ENCODE measurements at regions not wholly inside any gene's neighbourhood (a gene's known extent, or its start where the extent isn't known, plus 50 kb on each side); places are given as distances from the start of the nearest gene placed in this dataset.

DNA sequence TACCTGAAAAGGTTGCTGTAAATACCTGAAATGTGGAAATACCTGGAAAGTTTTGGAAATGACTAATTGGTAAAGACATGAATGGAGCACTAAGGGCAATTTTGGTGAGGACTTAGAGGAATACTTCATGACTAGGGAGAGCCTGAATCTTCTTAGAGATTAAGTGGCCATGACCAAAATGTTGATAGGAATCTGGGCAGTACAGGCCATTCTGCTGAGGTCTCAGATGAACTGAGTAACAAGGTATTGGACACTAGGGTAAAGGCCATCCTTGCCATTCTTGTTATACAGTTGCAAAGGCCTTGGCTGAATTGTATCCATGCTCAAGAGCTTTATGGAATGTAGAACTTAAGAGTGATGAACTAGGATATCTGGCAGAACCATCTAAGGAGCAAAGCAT, 742.9 kb upstream of the RAB6C start:
- Histone ChIP-seq H3K4me3 (no peak overlapping the region), H3K4me1 (replicated peaks in 1 of 2; ENCODE audit: control insufficient read depth in 2 of 2, insufficient read depth in 2 of 2, low read length in 2 of 2) (no peaks in the 10 kb centered on the region), H3K9me3 (replicated peaks; ENCODE audit: control insufficient read depth, insufficient read depth, low read depth, low read length) (no peaks in the 10 kb centered on the region), H3K79me2 (ENCODE audit: control insufficient read depth, insufficient read depth, low read length) (no peaks in the 10 kb centered on the region), H3K9ac (ENCODE audit: insufficient read depth in 1 of 2, low read depth in 2 of 2, low read length in 2 of 2) (no peak overlapping the region), H4K20me1 (replicated peaks; ENCODE audit: control insufficient read depth, insufficient read depth, low read length) (no peaks in the 10 kb centered on the region), H2AFZ (ENCODE audit: low read depth, low read length) (no peak overlapping the region), H3K4me2 (ENCODE audit: insufficient read depth, low read length) (no peak overlapping the region), H3K9me1 (ENCODE audit: control insufficient read depth, insufficient read depth, low read length) (no peaks in the 10 kb centered on the region), H3K27ac (ENCODE audit: extremely low read depth, low read depth, low read length) (no peak overlapping the region), H3K36me3 (ENCODE audit: control insufficient read depth, insufficient read depth, low read length) (no peaks in the 10 kb centered on the region), H3K27me3 (ENCODE audit: control insufficient read depth in 2 of 2, insufficient read depth in 2 of 2, low read length in 2 of 2) (no peaks in the 10 kb centered on the region)
- in situ Hi-C loops (cut with MboI) = no loop called here
- FAIRE-seq (no peak), ATAC-seq (no peak), DNase-seq (ENCODE audit: extremely low read depth in 1 of 4, low spot score in 3 of 4) (no peak)
- POLR2A ChIA-PET = no interaction called here
- intact Hi-C loops (cut with micrococcal nuclease) = no loop called here
- CTCF ChIA-PET (ENCODE audit: low intra/inter-chr PET ratio) = no interaction called here
- no TSS peak for BruUV-seq (replicated peaks)
- no peak for TF ChIP-seq MCM5 (IDR thresholded peaks at IDR 0.05; ENCODE audit: low read depth)
- no peak for TF ChIP-seq ZNF589 (CRISPR knock-in tag; IDR thresholded peaks at IDR 0.05; ENCODE audit: low read depth)
- TF ChIP-seq ZKSCAN3 (CRISPR knock-in tag; IDR thresholded peaks at IDR 0.05) = no peak
- no peak for TF ChIP-seq HMGXB4 (CRISPR knock-in tag; IDR thresholded peaks at IDR 0.05)
- TF ChIP-seq, protein P1, sequence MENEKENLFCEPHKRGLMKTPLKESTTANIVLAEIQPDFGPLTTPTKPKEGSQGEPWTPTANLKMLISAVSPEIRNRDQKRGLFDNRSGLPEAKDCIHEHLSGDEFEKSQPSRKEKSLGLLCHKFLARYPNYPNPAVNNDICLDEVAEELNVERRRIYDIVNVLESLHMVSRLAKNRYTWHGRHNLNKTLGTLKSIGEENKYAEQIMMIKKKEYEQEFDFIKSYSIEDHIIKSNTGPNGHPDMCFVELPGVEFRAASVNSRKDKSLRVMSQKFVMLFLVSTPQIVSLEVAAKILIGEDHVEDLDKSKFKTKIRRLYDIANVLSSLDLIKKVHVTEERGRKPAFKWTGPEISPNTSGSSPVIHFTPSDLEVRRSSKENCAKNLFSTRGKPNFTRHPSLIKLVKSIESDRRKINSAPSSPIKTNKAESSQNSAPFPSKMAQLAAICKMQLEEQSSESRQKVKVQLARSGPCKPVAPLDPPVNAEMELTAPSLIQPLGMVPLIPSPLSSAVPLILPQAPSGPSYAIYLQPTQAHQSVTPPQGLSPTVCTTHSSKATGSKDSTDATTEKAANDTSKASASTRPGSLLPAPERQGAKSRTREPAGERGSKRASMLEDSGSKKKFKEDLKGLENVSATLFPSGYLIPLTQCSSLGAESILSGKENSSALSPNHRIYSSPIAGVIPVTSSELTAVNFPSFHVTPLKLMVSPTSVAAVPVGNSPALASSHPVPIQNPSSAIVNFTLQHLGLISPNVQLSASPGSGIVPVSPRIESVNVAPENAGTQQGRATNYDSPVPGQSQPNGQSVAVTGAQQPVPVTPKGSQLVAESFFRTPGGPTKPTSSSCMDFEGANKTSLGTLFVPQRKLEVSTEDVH (IDR thresholded peaks at IDR 0.05; ENCODE audit: low read depth, partially characterized antibody) = no peak
- TF ChIP-seq NR2F6 (CRISPR knock-in tag; IDR thresholded peaks at IDR 0.05) = no peak
- TF ChIP-seq, protein P2, sequence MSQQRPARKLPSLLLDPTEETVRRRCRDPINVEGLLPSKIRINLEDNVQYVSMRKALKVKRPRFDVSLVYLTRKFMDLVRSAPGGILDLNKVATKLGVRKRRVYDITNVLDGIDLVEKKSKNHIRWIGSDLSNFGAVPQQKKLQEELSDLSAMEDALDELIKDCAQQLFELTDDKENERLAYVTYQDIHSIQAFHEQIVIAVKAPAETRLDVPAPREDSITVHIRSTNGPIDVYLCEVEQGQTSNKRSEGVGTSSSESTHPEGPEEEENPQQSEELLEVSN (IDR thresholded peaks at IDR 0.05; ENCODE audit: borderline replicate concordance in 1 of 2, extremely low read depth in 1 of 2, insufficient read depth in 1 of 2, insufficient read length in 1 of 2, low read depth in 1 of 2, low read length in 1 of 2, poor library complexity in 1 of 2, severe bottlenecking in 1 of 2) = no peak
- TF ChIP-seq ZNF277 (CRISPR knock-in tag; IDR thresholded peaks at IDR 0.05; ENCODE audit: borderline replicate concordance) = no peak
- no peak for TF ChIP-seq NR1H2 (CRISPR knock-in tag; IDR thresholded peaks at IDR 0.05)
- no peak for TF ChIP-seq MIER1 (IDR thresholded peaks at IDR 0.05; ENCODE audit: low read depth)
- no peak for TF ChIP-seq HCFC1 (IDR thresholded peaks at IDR 0.05; ENCODE audit: low read depth, low read length)
